ENCODE measurements at regions not wholly inside any gene's neighbourhood (a gene's known extent, or its start where the extent isn't known, plus 50 kb on each side); places are given as distances from the start of the nearest gene placed in this dataset.

DNA sequence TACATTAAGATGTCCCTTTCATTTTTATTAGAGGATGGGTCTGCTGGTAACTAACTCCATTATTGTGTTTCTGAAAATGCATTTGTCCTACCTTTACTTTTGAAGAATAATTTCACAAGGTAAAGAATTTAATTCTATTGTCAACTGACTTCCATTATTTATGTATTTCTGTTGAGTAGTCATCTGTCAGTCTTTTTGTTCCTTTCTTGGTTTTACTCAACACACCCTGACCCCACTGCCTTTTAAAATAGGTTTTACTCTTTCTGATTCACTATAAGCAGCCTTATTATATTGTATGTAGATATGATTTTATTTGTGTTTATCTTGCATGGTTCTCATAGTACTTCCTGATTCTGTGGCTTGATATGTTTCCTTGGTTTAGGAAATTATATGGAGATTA, 237.5 kb downstream of the TGFB2 start:
- no peak for DNase-seq

DNA sequence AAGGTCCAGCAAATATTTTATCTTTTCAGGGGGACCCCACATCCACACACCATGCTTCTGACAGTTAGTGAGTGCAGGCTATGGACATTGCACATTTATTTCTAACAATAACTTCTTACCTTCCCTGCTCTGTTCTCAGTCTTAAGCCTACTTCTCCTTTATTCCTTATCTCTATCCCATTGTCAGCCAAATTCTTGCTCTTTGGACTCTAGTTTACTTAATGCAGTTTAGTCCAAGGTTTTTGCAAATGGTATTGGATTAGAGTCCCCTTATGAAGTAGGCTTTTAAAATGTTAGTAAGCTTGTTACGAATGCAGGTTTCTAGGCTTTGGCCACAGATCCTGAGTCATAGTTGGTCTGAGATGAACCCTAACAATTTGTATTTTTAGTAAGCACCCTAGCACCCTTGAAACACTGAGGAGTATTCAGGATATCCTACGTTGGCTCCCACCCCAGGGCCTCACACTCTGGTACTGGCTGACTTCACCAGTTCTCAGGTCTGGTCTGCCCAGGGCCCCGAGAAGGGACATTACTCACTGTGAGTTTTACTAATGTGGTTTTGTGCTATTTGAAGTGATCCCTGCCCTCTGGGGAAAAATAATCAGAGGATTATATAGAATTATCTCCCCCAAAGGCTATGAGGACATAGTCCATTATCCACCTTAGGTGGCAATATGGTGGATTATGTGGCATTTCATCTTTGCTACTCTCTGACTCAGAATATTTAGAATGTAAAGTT, 239.5 kb downstream of the TGFB2 start:
- no peak for DNase-seq

DNA sequence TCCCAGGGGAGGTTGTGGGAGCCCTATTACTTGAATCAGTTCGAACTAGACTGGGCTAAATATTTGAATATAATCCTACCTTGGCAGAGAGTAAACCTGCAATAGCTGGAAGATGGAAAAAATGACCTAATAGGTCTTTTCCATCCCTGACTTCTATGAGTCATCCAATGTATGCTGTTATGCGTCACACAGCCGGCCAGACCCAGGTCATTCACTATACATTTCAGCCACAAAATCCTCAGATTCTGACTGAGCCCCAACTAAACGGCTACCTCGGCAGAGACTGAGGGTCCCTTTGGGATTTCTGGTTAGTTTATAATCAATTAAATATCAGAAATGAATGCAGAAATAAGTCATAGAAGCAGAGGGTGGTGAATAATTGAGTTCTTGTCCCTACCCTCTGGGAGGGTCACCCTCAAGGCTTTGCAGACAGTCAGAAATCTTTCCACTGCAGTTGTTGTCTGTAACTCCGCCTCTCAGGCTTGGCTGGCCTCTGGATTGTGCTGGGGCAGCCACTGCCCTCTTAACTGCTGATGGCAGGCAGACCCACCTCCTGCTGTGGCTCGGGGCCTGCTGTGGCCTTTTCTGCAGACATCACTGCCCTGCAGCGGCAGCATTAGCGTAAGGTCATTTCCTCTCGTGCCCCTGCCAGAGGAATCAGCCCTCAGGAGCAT, 240.5 kb downstream of the TGFB2 start:
- no peak for DNase-seq

DNA sequence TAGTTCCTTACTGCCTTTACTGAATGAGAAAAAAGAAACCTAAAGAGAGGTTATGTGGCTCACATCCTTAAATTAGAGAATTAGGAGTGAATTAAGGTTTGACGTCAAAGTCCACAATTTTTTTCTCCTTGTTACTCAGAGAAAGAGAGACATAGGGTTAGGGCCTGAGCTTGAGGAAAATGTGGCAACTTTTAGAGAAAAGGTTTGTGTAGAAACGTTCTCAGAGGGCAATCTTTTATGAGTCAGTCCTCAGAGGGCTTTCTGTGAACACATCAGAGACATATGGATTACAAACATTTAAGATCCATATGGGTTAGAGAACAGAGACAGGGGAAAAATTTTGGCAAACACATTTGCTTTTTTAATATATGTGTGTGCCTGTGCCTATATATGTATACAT, 242.8 kb downstream of the TGFB2 start:
- DNase-seq: no peak

DNA sequence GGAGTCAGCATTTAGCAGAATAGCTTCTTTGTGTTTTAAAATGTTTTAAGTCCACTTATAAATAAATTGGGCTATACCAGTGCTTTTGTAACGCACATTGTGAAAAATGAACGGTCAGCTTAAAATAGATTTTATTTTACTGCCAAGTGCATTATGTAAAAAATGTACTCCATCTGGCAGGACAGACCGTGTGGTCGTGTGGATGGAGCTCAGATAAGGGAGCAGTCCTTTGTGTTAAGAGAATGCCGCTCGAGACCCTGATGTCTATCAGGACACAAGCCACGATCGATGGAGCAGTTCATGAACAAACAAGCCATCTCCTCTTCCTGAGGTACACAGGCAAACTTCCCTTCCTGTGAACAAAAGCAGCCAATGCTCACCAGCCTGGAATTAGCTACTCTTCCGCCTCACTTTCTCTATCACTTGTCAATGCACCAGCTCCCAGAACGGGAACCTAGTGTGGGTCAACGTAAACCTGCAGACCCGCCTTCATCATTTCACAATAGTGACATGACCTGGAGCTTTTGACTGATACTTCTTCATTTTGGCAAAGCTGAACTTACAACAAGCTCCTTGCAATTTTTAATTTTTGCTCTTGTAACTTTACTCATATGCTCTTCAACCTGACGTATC, 243.5 kb downstream of the TGFB2 start:
- no peak for DNase-seq

DNA sequence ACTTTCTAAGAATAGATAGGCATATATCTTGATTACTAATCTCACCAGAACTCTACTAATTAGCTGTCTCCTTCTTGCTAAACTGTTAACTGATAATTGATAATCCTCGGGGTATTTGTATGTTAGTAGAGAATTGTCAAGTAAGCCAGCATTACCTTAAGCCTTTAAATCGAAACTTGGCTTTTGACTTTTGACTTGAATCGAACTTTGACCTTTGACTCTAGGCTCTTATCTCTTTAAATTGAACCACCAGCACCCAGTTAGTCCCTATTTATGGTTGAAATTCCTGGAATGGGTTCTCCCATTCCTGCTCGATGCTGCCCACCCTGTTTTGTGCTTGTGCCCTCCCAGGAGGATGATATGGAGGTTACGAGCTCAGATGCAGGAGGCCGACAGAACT, 244.4 kb downstream of the TGFB2 start:
- DNase-seq: no peak

DNA sequence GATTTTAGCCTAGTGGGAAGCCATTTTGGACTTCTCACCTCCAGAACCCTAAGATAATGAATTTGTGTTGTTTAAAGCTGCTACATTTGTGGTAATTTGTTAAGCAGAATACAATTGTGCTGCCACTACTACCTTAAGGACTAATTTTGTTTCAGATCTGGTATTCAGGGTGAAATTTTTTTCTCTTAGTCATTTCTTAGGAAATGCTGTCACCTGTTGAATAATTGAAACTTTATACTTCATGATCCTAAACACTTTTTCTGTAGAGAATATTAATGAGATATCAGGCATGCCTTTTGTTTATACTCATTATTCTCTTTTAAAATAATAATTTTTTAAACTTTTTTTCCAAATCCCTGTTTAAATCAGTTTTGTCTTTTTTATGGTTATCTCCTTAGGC, 246.8 kb downstream of the TGFB2 start:
- no peak for DNase-seq

DNA sequence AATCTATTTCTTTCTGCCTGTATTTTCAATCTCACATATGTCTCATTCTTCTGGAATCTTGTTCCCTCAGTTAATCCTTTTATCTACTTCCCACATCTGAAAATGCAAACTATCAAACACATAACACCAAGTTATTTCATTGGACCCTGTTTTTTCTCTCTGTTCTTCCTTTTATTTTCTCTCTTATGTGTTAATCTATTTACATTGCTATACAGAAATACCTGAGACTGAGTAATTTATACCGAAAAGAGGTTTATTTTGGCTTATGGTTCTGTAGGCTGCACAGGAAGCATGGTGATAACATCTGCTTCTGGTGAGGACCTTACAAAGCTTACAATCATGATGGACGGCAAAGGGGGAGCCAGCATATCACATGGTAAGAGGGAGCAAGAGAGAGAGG, 247.6 kb downstream of the TGFB2 start:
- DNase-seq: no peak

DNA sequence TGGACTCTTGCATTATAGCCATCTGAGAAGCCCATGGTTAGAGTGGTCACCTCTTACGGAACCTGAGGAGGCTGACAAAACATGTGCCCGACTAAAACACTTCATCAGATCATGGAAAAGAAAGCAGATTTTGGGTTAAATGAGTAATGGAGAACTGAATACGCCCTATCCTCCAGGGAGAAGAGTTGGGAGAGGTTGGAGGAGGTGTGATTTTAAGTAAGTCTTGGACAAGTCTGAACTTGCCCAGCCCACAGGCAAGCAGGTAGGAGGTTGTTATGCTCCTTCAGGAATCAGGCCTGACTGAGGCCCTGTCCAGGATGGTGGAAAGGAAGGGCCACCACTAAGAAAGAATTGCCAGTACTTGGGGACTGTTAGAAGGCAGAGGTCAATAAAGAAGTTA, 255.8 kb downstream of the TGFB2 start:
- DNase-seq: no peak

DNA sequence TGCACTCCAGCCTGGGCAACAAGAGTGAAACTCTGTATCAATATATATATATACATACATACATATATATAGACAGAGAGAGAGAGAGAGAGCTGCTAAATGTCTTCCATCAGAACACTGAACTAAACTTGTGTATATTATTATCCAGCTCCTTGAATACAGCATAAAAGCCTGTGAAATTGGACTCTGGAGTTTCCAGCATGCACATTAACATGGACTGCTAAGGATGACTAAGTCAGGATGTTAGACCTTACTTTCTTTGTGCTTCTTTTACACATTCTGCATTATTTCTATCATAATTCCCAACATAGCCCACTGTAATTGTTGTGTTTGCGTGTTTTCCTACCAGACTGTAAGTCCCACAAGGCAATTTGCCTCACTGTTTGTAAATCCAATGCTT, 259.1 kb downstream of the TGFB2 start:
- DNase-seq: no peak

DNA sequence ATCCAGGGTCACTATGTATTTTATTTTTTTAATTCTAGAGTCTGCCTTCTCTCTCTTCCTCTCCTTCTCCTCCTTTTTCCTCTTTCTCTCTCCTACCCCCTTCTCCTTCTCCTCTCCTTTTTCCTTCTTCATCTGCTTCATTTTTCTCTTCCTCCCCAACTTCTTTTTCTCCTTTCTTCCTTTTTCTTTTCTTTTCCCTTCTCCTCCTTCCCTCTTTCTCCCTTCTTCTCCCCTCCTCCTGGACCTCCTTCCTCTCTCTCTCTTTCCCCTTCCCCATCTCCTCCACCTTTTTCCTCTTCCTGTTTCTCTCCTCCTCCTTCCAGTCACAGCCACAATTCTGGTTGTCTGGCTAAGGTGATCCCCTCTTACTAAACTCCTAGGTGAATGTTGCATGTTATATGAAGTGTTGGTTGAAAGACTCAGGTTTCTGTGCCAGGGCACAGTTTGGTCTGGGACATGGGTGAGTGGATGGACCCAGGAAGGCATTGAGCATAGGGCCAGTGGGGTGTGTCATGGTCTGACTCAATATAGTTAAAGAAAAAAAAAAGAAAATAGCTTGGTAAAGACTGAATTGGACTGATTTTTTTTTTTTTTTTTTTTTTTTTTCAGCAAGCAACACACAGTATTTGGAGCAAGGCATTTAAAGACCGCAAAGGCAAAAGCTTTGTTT, 266.9 kb downstream of the TGFB2 start:
- DNase-seq: no peak

DNA sequence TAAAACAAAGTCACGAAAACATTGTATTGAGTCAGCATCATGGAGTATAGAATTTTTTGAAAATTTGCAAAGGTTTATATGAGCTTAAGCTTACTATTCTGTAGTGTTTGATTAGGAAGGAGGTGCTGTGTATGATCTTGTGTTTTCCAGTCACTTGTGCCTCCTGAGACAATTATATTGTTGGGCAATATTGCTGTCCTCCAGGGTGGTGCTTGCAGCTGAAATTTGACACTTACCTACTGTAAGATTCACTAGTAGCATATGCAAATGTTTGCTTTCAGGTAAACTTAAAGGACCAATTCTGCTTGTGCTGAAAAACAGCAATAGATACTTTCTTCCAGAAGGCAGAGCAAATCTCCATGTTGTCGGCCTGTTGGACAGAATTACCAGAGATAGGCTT, 268.0 kb downstream of the TGFB2 start:
- no peak for DNase-seq

DNA sequence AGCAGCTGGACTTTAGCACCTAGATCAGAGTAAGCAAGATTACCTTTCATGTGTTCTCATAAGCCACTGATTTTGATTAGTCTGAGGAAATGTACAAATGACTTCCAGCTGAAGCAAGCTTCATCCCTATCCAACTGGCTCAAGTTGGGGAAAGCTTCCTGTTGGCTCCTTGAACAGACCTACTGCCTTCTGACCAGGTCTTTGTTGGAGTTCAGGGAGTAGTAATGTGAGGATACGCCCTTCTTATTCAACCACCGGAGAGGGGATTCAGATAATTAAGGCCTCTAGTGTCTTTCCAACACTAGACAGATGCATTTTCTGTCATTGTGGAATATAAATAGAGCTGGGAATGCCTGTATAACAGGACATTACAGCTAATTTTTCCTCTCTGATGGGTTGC, 268.9 kb downstream of the TGFB2 start:
- no peak for DNase-seq

DNA sequence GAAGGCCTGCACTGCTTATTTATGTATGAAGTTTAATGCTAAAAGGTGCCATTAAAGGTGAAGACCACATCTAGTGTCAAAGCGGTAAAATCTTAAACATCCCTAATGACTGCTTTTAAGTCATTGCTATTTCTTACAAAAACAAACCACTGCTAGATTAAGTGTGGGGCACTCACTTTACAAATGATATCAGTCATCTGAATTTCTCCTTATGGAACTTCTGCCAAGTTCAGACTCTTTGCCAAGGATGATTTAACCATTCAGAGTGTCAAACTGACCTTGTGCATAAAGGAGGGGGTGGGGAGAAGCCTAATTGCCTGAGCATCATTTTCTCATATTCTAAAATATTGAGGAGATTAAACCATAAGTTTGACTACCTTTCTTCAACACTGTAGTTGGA, 271.5 kb downstream of the TGFB2 start:
- no peak for DNase-seq

DNA sequence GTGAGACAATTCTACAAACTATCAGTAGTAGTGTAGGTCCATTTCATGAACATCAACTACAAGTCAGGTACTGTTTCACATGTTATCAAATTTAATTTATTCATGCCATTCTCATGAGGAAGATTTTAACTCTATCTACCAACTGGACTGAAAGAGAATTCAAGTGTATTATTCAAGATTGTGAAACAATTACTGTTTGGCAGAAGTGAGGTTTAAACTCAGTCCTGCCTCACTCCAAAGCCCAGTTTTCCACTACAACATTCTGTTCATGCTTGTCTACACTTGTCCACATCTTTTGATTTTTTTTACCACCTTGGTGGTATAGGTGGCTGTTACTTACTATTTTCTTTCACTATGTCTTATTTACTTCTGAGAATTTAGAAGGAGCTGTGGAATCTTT, 272.9 kb downstream of the TGFB2 start:
- no peak for DNase-seq

DNA sequence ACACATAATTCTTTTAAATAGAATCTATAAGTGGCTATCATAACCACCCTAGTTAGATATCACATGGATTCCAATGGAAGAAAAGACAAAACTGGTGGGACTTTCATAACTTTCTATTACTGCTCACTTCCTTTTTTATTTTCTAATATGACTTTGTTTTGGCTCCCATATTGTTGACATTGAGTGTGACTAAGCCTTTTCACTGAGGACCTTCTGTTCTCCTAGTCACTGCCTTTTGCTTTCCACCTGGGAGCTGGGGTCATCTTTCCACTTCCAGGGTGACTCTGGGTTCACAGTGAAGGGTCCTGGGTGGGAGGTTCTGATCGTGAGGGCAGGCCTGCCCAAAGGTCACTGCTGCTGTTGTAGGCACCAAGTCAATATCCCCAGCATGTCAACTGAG, 275.8 kb downstream of the TGFB2 start:
- DNase-seq: no peak

DNA sequence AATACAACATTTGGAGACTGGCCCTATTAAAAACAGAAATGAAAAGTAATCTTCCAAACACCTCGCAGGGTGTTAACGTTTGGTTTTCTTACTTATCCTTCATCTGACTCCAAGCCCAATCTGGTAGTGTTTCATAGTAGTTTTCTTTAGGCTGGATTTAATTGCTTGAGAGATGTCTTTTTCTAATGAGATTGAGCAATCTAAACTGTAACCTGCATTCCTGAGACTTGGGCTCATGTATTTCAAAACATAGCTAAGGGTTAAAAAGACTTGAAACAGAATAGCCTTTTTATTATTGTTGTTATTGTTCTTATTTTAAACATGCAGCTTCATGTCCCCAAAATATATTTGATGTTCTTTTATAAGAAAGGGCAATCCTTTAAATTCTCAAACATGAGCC, 278.9 kb downstream of the TGFB2 start:
- no peak for DNase-seq

DNA sequence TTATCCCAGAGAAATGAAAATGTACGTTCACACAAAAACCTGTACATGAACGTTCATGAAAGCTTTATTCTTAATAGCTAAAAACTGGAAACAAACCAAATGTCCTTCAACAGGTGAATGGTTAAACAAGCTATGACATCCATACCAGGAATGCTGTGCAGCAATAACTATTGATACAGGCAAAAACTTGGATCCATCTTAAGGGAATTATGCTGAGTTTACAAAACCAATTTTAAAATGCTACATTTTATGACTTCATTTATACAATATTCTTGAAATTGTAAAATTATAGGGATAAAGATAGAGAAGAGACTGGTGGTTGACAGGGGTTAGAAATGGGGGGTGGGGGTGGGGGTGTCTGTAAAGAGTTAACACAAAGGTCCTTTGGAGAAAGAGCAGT, 280.3 kb downstream of the TGFB2 start:
- DNase-seq: no peak

DNA sequence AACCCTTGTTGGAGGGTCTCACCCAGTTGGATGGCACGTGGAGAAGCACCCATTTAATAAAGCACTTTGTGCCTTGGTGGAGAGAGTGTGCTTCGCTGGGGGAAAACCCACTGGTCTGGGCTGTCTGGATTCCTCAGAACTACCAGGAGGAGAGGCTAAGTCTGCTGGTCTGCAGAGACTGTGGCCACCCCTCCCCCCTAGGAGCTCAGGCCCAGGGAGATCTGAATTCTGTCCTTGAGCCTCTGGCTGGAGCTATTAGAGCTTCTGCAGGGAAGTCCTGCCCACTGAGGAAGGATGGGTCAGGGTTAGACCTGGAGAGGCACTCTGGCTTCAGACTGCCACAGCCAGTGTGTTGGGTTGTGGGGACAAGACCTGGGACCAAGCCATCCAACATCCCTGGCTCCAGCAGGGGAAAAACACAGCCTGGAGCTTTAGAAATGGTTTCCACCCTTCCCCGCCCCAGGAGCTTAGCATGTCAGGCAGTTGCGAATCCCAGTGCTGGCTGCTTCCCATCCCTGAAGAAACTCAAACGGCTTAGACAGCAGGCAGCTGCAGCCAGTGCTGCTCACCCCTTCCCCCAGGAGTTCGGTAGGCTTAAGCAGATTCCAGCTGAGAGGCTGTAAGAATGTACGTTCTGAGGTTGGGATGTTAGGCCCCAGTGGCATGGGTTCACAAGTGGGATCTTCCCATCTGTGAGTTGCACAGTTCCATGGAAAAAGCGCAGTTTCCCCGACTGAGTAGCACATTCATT, 288.3 kb downstream of the TGFB2 start:
- DNase-seq: no peak

DNA sequence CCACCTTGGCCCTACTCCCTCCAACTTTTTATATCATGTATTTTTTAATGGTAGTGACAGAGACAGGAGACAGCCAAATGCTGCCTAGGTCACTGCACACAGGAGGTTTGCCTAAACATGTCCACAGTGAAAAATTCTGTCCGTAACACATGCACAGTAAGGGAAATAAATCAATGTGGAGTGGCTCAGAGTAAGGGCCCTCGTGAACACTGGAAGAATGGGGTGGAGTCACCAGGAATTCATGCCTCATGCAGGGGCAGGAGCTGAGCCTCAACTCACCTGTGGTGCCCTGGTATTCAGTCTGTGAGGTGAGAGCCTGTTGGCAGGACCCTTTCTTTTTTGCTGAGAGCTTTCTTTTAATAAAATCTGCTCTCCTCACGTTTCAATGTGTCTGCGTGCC, 289.1 kb downstream of the TGFB2 start:
- DNase-seq: no peak

DNA sequence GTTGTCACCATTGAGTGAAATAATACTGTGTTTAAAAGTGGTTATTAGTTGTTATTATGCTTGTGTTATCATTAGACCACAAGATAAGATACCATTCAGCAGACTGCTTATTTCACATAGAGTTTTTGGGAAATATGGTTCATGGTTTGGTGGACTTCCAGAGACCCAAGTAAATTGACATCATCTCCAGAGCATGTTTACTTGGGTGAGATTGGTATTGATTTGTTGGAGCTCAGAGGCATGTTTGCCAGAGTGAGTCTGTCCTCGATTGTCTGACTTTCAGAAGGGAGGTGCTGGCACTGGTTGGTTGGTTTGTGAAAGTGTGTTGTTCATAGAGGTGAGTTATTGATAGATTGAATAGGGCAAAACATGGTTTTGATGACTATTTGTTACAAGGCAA, 291.4 kb downstream of the TGFB2 start:
- no peak for DNase-seq

DNA sequence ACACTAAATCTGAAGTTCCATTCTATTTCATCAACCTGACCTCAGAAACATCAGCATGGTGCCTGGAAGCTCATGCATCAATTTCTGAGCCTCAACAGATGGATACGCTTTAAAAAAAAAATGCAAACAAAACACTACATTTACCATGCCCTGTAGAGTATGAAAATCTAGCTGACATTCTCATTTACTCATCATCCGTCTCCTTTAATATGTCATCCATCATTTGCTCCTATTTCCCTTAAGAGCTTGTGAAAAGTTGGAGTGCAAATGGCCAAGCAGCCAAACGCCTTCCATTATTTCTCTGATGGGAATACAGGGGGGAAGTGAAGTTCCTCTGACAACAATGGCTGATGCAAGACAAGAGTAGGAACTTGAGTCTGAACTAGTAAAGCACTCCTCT, 295.0 kb downstream of the TGFB2 start:
- no peak for DNase-seq

Data from DMS 273 treated with DMSO at 0.1 percent for 48 hours (cell line).